Left lung (tissue), 4 donors: ENCODE measurements at regions not wholly inside any gene's neighbourhood (a gene's known extent, or its start where the extent isn't known, plus 50 kb on each side); places are given as distances from the start of the nearest gene placed in this dataset.

Experiments used
- ATAC-seq: fragments of 200-7000 bp; cut with Tn5 transposase; one replicate; pipeline ENCODE4 v1.9.1; 2020; ENCODE audit warnings: moderate library complexity
- DNase-seq, 4 donors: peaks; one replicate each; pipeline ENCODE4 v3.0.0-alpha.2; 2013 to 2020
- H3K27ac ChIP-seq, 2 donors: fragments of 200-600 bp; sonication (generic) in 1 of 2; one replicate each; pipeline versions ENCODE4 v1.5.0 to v1.8.0; 2020 to 2021
- H3K27me3 ChIP-seq, 2 donors: fragments of 200-600 bp; sonication (generic) in 1 of 2; one replicate each; pipeline versions ENCODE4 v1.5.0 to v1.8.0; 2020 to 2021
- H3K36me3 ChIP-seq, 2 donors: fragments of 200-600 bp; sonication (generic) in 1 of 2; one replicate each; pipeline versions ENCODE4 v1.5.0 to v1.8.0; 2020 to 2021
- H3K4me1 ChIP-seq, 2 donors: fragments of 200-600 bp; one replicate each; pipeline ENCODE4 v1.8.0; 2021
- H3K4me3 ChIP-seq, 2 donors: fragments of 200-600 bp; sonication (generic) in 1 of 2; one replicate each; pipeline versions ENCODE4 v1.5.0 to v1.8.0; 2020 to 2021; ENCODE audit warnings: mild to moderate bottlenecking in 1 of 2
- H3K9me3 ChIP-seq, 2 donors: fragments of 200-600 bp; sonication (generic) in 1 of 2; one replicate each; pipeline versions ENCODE4 v1.5.0 to v1.8.0; 2020 to 2021
- intact Hi-C, 2 donors: fragments of 100-400 bp; cut with DNase I; formaldehyde crosslinking; loops; one replicate each; pipeline versions ENCODE4 v1.11.2 to v1.14.2; 2022
- TF ChIP-seq, protein P1 (sequence below), 2 donors: fragments of 200-600 bp; sonication (generic) in 1 of 2; IDR thresholded peaks; one replicate each; pipeline versions ENCODE4 v1.5.0 to v1.8.0; 2021; ENCODE audit warnings: antibody characterized with exemption in 2 of 2
- donor health status: DM: no; HTN: yes; CAD: no.
- donor health status: DM: no; HTN: no; CAD: no.

DNA sequence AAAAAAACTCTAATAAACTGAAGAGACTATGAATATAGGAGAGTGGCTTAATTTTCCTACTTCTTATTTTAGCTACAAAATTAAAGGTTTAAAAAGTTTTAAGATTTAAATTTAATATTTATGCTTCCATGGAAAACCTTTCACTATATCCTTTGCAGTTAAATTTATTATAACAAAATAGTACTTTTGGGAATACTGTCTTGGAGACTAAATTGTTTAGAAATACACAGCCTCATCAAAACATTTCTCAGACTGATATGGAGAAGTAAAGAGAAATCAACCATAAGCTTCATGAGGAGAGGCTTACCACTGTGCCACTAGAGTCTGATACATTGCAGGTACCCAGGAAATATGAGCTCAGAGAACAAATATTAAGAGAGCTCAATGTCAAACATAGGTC lies 436.5 kb downstream of the KCTD12 start:
- TF ChIP-seq, protein P1, sequence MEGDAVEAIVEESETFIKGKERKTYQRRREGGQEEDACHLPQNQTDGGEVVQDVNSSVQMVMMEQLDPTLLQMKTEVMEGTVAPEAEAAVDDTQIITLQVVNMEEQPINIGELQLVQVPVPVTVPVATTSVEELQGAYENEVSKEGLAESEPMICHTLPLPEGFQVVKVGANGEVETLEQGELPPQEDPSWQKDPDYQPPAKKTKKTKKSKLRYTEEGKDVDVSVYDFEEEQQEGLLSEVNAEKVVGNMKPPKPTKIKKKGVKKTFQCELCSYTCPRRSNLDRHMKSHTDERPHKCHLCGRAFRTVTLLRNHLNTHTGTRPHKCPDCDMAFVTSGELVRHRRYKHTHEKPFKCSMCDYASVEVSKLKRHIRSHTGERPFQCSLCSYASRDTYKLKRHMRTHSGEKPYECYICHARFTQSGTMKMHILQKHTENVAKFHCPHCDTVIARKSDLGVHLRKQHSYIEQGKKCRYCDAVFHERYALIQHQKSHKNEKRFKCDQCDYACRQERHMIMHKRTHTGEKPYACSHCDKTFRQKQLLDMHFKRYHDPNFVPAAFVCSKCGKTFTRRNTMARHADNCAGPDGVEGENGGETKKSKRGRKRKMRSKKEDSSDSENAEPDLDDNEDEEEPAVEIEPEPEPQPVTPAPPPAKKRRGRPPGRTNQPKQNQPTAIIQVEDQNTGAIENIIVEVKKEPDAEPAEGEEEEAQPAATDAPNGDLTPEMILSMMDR (IDR thresholded peaks at IDR 0.05), result no peak
- Histone ChIP-seq H3K4me3 (no peak overlapping the region), H3K27me3 (no peaks in the 10 kb centered on the region), H3K4me1 (no peaks in the 10 kb centered on the region), H3K27ac (no peak overlapping the region), H3K9me3 (peaks cover 0 to 29% of the 10 kb centered on the region in 2 donors), H3K36me3 (no peaks in the 10 kb centered on the region)
- DNase-seq (no peak), ATAC-seq (no peak)
- intact Hi-C loops, result no loop called here

DNA sequence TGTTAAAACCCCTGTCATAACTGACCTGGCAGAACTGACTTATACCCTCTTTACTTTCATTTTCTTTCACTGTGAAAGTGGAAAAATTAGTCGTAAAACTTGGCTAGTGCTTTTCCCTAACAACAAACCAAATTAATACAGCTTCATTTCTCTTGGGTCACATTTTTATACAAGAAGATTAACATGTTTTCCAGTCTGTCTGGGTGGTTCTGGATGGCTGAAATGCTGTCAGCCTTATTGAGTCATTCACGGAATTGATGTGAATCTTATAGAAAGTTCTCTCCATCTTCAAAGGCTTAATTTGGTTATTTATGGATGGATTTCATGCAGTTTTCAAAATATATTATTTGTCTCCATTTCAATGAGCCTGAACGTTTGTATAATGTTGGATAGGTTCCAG lies 440.0 kb downstream of the KCTD12 start:
- intact Hi-C loops, result no loop called here
- Histone ChIP-seq H3K27me3 (no peaks in the 10 kb centered on the region), H3K36me3 (no peaks in the 10 kb centered on the region), H3K4me3 (no peak overlapping the region), H3K27ac (no peak overlapping the region), H3K4me1 (no peaks in the 10 kb centered on the region), H3K9me3 (peaks cover 0 to 7% of the 10 kb centered on the region in 2 donors)
- ATAC-seq (no peak), DNase-seq (no peak)
- TF ChIP-seq, protein P1 (IDR thresholded peaks at IDR 0.05), result no peak

DNA sequence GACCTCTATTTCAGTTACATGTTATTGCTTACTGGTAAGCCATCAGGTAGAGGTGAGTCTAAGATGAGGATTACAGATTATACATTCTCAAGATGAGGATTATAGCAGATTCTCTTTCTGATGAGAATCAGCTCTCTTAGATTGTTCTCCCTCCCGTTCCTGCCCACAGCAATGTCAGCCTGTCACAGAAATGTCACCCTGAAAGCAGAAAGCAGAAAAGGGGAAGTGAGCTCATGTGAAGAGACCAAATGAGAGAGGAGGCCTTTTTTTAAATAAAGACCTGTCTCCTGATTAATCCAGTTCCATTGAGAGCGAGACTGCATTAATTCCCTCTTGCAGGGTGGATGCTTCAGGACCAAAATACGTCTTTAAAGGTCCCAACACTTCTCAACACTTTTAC lies 445.6 kb downstream of the KCTD12 start:
- TF ChIP-seq, protein P1 (IDR thresholded peaks at IDR 0.05), result no peak
- Histone ChIP-seq H3K27ac (no peak overlapping the region), H3K36me3 (no peaks in the 10 kb centered on the region), H3K4me1 (no peaks in the 10 kb centered on the region), H3K4me3 (no peak overlapping the region), H3K27me3 (no peaks in the 10 kb centered on the region), H3K9me3 (peaks cover 0 to 4% of the 10 kb centered on the region in 2 donors)
- ATAC-seq (no peak), DNase-seq (no peak)
- intact Hi-C loops, result no loop called here

DNA sequence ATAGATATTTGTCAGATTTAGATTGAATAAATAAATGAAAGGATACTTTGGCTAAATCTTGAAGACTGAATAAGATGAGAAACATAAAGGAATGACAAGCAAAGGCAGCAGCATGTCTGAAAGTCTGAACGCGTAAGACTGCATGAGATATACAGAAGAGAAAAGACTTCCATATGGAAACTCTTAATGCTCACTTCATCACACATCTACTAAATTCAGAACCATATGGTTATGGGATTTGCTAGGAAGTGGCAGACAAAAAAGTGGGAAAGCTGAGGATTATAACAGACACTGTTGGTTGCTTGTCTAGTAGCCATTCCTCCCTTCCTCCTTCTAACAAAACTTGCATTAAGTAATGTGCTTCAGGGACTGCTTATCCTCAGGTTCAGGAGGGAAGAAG lies 446.7 kb downstream of the KCTD12 start:
- Histone ChIP-seq H3K36me3 (no peaks in the 10 kb centered on the region), H3K27me3 (no peaks in the 10 kb centered on the region), H3K4me3 (no peak overlapping the region), H3K4me1 (no peaks in the 10 kb centered on the region), H3K27ac (no peak overlapping the region), H3K9me3 (peaks cover 0 to 4% of the 10 kb centered on the region in 2 donors)
- TF ChIP-seq, protein P1 (IDR thresholded peaks at IDR 0.05), result no peak
- ATAC-seq (no peak), DNase-seq (peak in 2 of 4 donors; percentile 72 to 78)
- intact Hi-C loops, result no loop called here

DNA sequence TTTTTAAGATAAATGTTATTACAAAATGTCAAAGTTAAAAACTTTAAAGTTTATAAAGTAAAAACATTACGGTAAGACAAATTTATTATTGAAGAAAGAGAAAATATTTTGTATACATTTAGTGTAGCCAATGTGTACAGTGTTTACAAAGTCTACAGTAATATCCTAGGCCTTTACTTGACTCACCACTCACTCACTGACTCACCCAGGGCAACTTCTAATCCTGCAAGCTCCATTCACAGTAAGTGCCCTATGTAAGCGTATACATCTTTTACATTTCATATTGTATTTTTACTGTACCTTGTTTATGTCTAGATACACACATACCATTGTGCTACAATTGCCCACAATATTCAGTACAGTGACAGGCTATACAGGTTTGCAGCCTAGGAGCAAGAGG lies 448.2 kb downstream of the KCTD12 start:
- H3K4me1 ChIP-seq, result no peaks in the 10 kb centered on the region
- TF ChIP-seq, protein P1 (IDR thresholded peaks at IDR 0.05), result no peak
- no peak for DNase-seq
- H3K27me3 ChIP-seq, result no peaks in the 10 kb centered on the region
- no peak overlapping the region for H3K27ac ChIP-seq
- ATAC-seq, result no peak
- intact Hi-C loops, result no loop called here
- no peaks in the 10 kb centered on the region for H3K9me3 ChIP-seq
- H3K36me3 ChIP-seq, result no peaks in the 10 kb centered on the region
- H3K4me3 ChIP-seq, result no peak overlapping the region
